Thyroid gland (tissue), 4 donors: ENCODE measurements at regions not wholly inside any gene's neighbourhood (a gene's known extent, or its start where the extent isn't known, plus 50 kb on each side); places are given as distances from the start of the nearest gene placed in this dataset.

Experiments
- DNase-seq, 2 donors: peaks; one replicate each; pipeline ENCODE4 v3.0.0-alpha.2; 2019
- H3K27ac ChIP-seq, 3 donors: fragments of 200-600 bp; sonication (generic); 1 replicate in 2 of 3; 2 replicates in 1 of 3; pipeline ENCODE4 v1.5.1; 2016 to 2019; ENCODE audit warnings: mild to moderate bottlenecking in 1 of 3, moderate library complexity in 1 of 3
- H3K27me3 ChIP-seq: fragments of 200-600 bp; sonication (generic); one replicate; pipeline ENCODE4 v1.5.1; 2019
- H3K36me3 ChIP-seq, 2 donors: fragments of 200-600 bp; sonication (generic); one replicate each; pipeline ENCODE4 v1.5.1; 2016 to 2019
- H3K4me1 ChIP-seq, 2 donors: fragments of 200-600 bp; sonication (generic); one replicate each; pipeline ENCODE4 v1.5.1; 2017 to 2019
- H3K4me3 ChIP-seq, 3 donors: fragments of 200-600 bp; sonication (generic); replicated peaks in 1 of 3; 1 replicate in 2 of 3; 2 replicates in 1 of 3; pipeline ENCODE4 v1.5.1; 2016; ENCODE audit warnings: mild to moderate bottlenecking in 1 of 3
- H3K9me3 ChIP-seq: fragments of 200-600 bp; sonication (generic); one replicate; pipeline ENCODE4 v1.5.1; 2017
- CTCF ChIP-seq, 6 experiments: fragments of 200-600 bp in 3 of 6; fragments of 450-650 bp in 3 of 6; sonication (generic) in 3 of 6; IDR thresholded peaks; one replicate each; pipeline ENCODE4 v1.5.1; 2016 to 2019; ENCODE audit warnings: antibody characterized with exemption in 6 of 6, mild to moderate bottlenecking in 2 of 6, inconsistent platforms in 1 of 6, moderate library complexity in 1 of 6
- POLR2A ChIP-seq, 2 donors: fragments of 450-650 bp; IDR thresholded peaks; one replicate each; pipeline ENCODE4 v1.6.1; 2017; ENCODE audit warnings: antibody characterized with exemption in 2 of 2, mild to moderate bottlenecking in 2 of 2, moderate library complexity in 1 of 2
- WGBS, 2 donors: methylation state at CpG; one replicate each; pipeline ENCODE4 v1.1.5; 2017; 5-methylcytosine and 5-hydroxymethylcytosine counted together
- intact Hi-C: fragments of 100-400 bp; cut with DNase I; formaldehyde crosslinking; loops from one replicate; pipeline ENCODE4 v1.15.1; 2023

DNA sequence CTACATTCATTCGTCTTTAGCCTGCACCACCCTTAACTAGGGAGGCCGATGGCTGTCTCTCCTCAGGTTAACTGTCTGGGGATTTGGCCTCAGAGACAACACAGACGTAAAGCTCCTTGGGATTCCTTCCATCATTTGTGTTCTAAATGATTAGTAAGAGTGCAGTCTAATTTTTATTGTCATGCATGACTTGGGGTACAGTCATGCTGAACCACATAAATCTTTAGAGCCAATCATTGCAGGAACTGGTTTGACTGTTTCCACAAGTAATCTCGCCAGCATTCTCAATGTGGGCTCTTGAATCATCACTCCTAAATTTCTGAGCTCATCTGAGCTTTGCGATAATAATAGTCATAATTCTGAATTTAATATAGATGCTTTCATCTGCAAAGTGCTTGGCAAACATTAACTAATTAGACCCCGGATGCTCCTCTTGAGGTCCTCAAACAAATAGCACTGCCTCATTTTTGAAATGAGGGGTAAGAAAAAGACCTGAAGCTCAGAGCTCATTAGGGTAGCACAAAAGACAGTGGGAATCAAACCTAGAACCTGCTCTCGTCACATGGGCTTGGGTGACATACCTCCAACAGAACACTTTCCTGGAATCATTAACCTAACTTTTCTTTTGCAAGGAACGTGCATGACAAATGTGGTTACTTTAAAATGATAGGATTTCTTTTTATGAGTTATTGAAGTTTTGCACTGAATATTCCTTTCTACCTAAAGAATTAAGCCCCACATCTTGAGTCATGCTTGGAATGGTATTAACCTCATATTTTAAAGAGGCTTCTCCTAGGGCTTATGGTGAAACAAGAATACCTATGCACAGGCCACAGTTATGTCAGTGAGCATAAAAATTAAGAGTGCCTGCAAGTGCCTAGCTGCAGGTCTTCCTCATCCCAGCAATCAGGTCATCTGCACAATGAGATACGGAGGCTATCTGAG, 118.9 kb upstream of the NRP1 start:
- Histone ChIP-seq H3K27ac (peak overlapping the region in 2 of 3 donors; percentile 11 to 36), H3K27me3 (no peaks in the 10 kb centered on the region), H3K9me3 (no peaks in the 10 kb centered on the region), H3K4me3 (no peak overlapping the region), H3K4me1 (peaks cover 6 to 11% of the 10 kb centered on the region in 2 donors), H3K36me3 (no peaks in the 10 kb centered on the region)
- TF ChIP-seq CTCF (IDR thresholded peaks at IDR 0.05) (no peak), POLR2A (IDR thresholded peaks at IDR 0.05) (no peak)
- 75 to 76% methylated on average over 9 of the region's 9 CpGs for WGBS, 2 donors
- intact Hi-C loops: no loop called here
- DNase-seq: no peak

GRCh38 chr10:33448421-33449140, 114.1 kb upstream of the NRP1 start:
- Histone ChIP-seq H3K27me3 (no peaks in the 10 kb centered on the region), H3K27ac (no peak overlapping the region), H3K4me3 (no peak overlapping the region), H3K36me3 (no peaks in the 10 kb centered on the region), H3K4me1 (peaks cover 3 to 9% of the 10 kb centered on the region in 2 donors), H3K9me3 (no peaks in the 10 kb centered on the region)
- intact Hi-C loops: no loop called here
- DNase-seq: no peak
- WGBS, 2 donors: 95% methylated on average over 7 of the region's 7 CpGs
- TF ChIP-seq CTCF (IDR thresholded peaks at IDR 0.05) (no peak), POLR2A (IDR thresholded peaks at IDR 0.05) (no peak)

- Histone ChIP-seq H3K4me3 (no peak overlapping the region), H3K27me3 (no peaks in the 10 kb centered on the region), H3K4me1 (no peaks in the 10 kb centered on the region), H3K27ac (no peak overlapping the region), H3K36me3 (no peaks in the 10 kb centered on the region), H3K9me3 (no peaks in the 10 kb centered on the region)
- intact Hi-C loops: no loop called here
- 60 to 81% methylated on average over 5 of the region's 5 CpGs for WGBS, 2 donors
- no peak for DNase-seq
- TF ChIP-seq CTCF (IDR thresholded peaks at IDR 0.05): no peak
- TF ChIP-seq POLR2A (IDR thresholded peaks at IDR 0.05): no peak
Measured at GRCh38 chr10:33441561-33441960, 107.1 kb upstream of the NRP1 start.

DNA sequence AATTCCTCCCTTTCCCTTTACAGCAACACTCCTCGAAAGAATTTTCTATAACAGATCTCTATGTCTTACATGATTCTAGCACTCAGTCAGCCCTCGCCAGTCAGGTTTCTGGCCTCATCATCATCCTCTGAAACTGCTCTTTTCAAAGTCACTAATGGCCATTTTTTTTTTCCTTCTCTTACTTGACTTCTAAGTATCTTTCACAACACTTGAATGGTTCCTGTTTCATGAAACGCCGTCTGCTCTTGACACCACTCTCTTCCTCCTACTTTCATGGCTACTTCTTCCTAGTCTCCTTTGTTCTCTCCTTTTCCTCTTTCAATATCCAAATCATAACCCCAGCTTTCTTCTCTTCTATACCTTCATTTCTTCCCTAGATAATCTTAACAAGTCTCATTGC, 100.5 kb upstream of the NRP1 start:
- Histone ChIP-seq H3K36me3 (no peaks in the 10 kb centered on the region), H3K27ac (no peak overlapping the region), H3K4me1 (no peaks in the 10 kb centered on the region), H3K27me3 (no peaks in the 10 kb centered on the region), H3K9me3 (no peaks in the 10 kb centered on the region), H3K4me3 (no peak overlapping the region)
- WGBS, 2 donors: 39 to 47% methylated on average over 4 of the region's 4 CpGs
- intact Hi-C loops: no loop called here
- TF ChIP-seq CTCF (IDR thresholded peaks at IDR 0.05): no peak
- TF ChIP-seq POLR2A (IDR thresholded peaks at IDR 0.05): no peak
- DNase-seq: no peak

- no peak overlapping the region for H3K4me3 ChIP-seq
- DNase-seq: no peak
- TF ChIP-seq POLR2A (IDR thresholded peaks at IDR 0.05): no peak
- no peak for TF ChIP-seq CTCF (IDR thresholded peaks at IDR 0.05)
- no peak overlapping the region for H3K27ac ChIP-seq
- 74 to 76% methylated on average over 4 of the region's 4 CpGs for WGBS, 2 donors
- no peaks in the 10 kb centered on the region for H3K4me1 ChIP-seq
- no peaks in the 10 kb centered on the region for H3K27me3 ChIP-seq
- intact Hi-C loops: no loop called here
- H3K9me3 ChIP-seq: no peaks in the 10 kb centered on the region
- H3K36me3 ChIP-seq: no peaks in the 10 kb centered on the region
Measured at GRCh38 chr10:33428682-33429081, 94.2 kb upstream of the NRP1 start.
